ENCODE measurements at regions not wholly inside any gene's neighbourhood (a gene's known extent, or its start where the extent isn't known, plus 50 kb on each side); places are given as distances from the start of the nearest gene placed in this dataset.

GRCh38 chr10:131737543-131738395 lies 163.0 kb upstream of the PPP2R2D start:
- WGBS, 2 donors = 60 to 70% methylated on average over 18 of the region's 18 CpGs
- peak in 1 of 2 donors; percentile 68 for DNase-seq (ENCODE audit: low spot score in 2 of 2)
- H3K4me3 ChIP-seq (ENCODE audit: low read depth, poor library complexity, severe bottlenecking) = no peak overlapping the region
- no peak for TF ChIP-seq POLR2A (IDR thresholded peaks at IDR 0.05)
- no peak for TF ChIP-seq CTCF (IDR thresholded peaks at IDR 0.05)
- intact Hi-C loops (cut with DNase I; ENCODE audit: low total_unique reads) = no loop called here

GRCh38 chr10:131738396-131738735 lies 162.4 kb upstream of the PPP2R2D start:
- intact Hi-C loops (cut with DNase I; ENCODE audit: low total_unique reads) = no loop called here
- TF ChIP-seq POLR2A (IDR thresholded peaks at IDR 0.05) (no peak), CTCF (IDR thresholded peaks at IDR 0.05) (no peak)
- no peak overlapping the region for H3K4me3 ChIP-seq (ENCODE audit: low read depth, poor library complexity, severe bottlenecking)
- 33 to 55% methylated on average over 11 of the region's 11 CpGs for WGBS, 2 donors
- DNase-seq (ENCODE audit: low spot score in 2 of 2) = peak in 1 of 2 donors; percentile 72

- intact Hi-C loops (cut with DNase I; ENCODE audit: low total_unique reads) = no loop called here
- 45 to 47% methylated on average over 10 of the region's 10 CpGs for WGBS, 2 donors
- no peak for TF ChIP-seq POLR2A (IDR thresholded peaks at IDR 0.05)
- no peak for TF ChIP-seq CTCF (IDR thresholded peaks at IDR 0.05)
- no peak overlapping the region for H3K4me3 ChIP-seq (ENCODE audit: low read depth, poor library complexity, severe bottlenecking)
- DNase-seq (ENCODE audit: low spot score in 2 of 2) = peak in 1 of 2 donors; percentile 39
Measured at GRCh38 chr10:131739206-131739605, 161.6 kb upstream of the PPP2R2D start.

GRCh38 chr10:131742500-131742951 lies 158.3 kb upstream of the PPP2R2D start:
- TF ChIP-seq CTCF (IDR thresholded peaks at IDR 0.05) (no peak), POLR2A (IDR thresholded peaks at IDR 0.05) (no peak)
- H3K4me3 ChIP-seq (ENCODE audit: low read depth, poor library complexity, severe bottlenecking) = no peak overlapping the region
- no peak for DNase-seq (ENCODE audit: low spot score in 2 of 2)
- intact Hi-C loops (cut with DNase I; ENCODE audit: low total_unique reads) = no loop called here
- 80 to 81% methylated on average over 17 of the region's 17 CpGs for WGBS, 2 donors

- H3K4me3 ChIP-seq (ENCODE audit: low read depth, poor library complexity, severe bottlenecking) = no peak overlapping the region
- 13 to 17% methylated on average over 23 to 24 of the region's 24 CpGs for WGBS, 2 donors
- no peak for TF ChIP-seq CTCF (IDR thresholded peaks at IDR 0.05)
- no peak for TF ChIP-seq POLR2A (IDR thresholded peaks at IDR 0.05)
- no peak for DNase-seq (ENCODE audit: low spot score in 2 of 2)
- intact Hi-C loops (cut with DNase I; ENCODE audit: low total_unique reads) = no loop called here
Measured at GRCh38 chr10:131743190-131744151, 157.3 kb upstream of the PPP2R2D start.
